GM18511 (cell line): ENCODE measurements at regions not wholly inside any gene's neighbourhood (a gene's known extent, or its start where the extent isn't known, plus 50 kb on each side); places are given as distances from the start of the nearest gene placed in this dataset.

Experiments used
- ATAC-seq: cut with Tn5 transposase; IDR thresholded peaks from one replicate; pipeline ENCODE4 v1.9.1; 2021; ENCODE audit warnings: mild to moderate bottlenecking, moderate library complexity; ENCODE audit not compliant: unreplicated experiment

DNA sequence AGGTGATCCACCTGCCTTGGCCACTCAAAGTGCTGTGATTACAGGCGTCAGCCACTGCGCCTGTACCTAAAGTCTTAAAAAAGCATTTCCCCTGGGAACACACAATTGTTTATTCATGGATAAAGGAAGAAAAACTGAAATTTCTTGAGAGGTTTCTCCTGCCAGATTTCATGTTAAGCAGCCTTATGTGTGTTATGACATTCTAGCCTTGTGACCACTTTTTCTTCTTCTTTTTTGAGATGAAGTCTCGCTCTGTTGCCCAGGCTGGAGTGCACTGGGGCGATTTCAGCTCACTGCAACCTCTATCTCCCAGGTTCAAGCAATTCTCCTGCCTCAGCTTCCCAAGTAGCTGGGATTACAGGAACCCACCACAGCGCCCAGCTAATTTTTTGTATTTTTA is 57.8 kb upstream of the PLAC8 start:
- no peak for ATAC-seq

DNA sequence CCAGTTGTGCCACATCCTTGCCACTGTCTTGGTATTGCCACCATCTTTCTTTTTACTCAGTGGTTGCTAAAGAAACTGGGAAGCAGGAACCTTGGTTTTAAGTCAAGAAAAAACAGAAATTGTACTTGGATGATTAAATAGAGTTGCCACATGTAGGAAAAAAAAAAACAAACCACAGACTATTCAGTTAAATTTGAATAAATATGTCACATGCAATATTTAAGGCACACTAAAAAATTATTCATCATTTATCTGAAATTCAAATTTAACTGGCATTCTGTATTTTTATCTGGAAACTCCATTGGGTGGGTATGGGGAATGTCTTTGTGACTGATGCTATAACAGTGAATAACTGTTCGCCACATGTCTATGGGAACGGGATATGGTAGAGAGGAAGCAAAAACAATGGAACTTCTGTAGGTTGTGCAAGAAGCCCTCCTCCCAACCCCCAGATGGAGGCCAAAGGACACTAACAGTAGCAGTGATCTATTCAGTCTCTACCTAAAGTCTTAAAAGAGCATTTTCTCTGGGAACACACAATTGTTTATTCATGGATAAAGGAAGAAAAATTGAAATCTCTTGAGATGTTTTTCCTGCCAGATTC is 57.0 kb upstream of the PLAC8 start:
- no peak for ATAC-seq

DNA sequence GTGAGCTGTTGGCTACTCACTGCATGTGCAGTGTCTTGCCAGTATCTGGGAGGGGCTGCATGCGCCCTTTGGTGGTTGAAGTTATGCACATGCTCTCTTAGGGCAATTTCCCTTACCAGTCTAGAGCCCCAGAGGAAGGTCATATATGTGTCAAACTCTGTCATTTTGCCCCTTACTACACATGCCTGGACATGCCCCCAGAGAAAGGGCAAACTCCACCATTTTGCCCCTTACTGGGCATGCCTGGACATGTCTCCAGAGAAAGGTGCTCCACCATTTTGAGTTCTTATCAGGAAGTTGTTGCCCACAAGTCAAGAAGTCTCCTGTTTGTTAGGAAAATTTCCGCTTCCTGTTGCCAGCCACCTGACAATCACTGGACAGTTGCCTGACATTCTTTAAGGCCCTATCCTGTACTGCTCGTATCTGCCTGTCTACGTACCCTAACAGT is 56.4 kb upstream of the PLAC8 start:
- ATAC-seq: peak; percentile 47
